EH (cell line): ENCODE measurements at regions not wholly inside any gene's neighbourhood (a gene's known extent, or its start where the extent isn't known, plus 50 kb on each side); places are given as distances from the start of the nearest gene placed in this dataset.

Experiments used
- DNase-seq: peaks from one replicate; pipeline ENCODE4 v3.0.0-alpha.2; 2015; ENCODE audit warnings: low read depth

DNA sequence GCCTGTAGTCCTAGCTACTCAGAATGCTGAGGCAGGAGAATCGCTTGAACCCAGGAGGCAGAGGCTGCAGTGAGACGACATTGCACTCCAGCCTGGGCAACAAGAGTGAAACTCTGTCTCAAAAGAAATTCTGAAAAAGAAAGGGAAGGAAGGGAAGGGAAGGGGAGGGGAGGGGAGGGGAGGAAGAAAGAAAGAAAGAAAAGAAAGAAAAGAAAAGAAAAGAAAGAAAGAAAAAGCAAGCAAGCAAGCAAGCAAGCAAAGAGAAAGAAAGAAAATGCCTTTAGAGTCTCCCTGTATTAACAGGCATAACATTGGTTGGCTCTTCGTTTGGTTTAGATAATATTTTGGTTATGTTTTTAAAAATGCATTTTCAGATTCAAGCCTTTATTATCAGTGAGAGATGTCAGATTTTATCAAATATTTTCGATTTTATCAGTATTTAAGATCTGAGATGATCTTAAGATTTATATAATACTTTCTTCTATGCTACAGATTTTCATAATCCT, 281.1 kb downstream of the NPIPA8 start:
- DNase-seq: no peak

DNA sequence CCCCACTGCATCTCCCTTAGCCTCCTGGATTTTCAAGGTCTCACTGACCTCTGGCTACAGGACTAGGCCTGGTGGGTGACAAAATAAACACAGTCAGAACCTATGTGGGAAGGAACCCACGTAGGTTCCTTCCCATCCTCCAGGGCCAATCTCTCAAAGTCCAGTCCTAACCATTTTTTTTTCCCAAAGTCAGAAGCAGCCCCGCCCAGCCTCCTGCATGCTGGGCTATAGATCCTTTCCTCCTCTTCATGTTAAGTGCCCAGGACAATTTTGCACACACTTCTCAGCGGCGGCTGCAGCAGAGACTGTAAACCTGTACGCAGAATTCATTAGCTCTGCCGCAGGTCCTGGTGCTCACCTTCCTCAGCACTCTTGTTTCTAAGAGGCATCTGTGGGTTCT, 285.8 kb downstream of the NPIPA8 start:
- no peak for DNase-seq

DNA sequence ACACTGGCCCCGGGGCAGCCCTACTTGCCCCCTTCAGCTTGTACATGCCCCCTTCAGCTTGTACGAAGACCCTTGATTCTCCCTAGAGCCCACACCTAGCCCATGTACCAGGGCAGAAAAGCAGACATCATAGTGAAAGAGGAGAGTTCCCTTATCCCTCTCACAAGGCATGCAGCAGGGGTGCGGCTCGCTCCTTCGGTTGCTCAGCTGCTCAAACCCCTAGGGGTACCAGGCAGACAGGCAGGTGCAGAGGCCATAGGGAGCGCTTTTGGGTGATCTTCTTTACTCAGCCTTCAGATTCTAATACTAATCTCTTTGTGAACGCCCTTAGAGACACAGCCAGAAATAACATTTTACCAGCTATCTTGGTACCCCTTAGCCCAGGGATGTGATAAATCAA, 286.3 kb downstream of the NPIPA8 start:
- no peak for DNase-seq

DNA sequence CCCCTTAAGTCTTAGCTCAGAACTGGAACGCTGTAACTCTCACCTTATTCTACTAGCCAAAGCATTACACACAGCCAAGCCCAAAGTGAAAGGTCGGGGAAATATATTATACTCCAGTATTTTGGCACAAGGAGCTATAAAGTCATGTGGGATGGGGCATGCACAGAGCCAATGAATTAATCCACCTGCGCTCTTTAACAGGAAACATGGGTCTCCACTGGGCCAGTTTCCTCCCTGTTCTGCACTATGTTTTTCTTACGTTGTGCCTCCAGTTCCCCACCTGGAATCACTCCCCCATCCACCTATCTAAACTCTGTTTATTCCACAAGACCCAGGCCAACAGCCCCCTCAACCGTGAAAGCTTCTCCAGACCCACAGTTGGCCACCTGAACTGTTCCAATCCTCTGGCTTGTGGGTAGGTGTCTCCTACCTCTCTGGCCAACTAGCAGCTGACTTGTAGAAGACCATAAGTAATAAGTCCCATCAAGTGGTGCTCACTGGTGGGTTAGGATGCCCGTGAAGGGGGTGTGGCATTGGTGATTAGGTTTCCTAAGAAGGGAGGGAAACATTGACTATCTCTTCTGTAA, 286.9 kb downstream of the NPIPA8 start:
- no peak for DNase-seq

DNA sequence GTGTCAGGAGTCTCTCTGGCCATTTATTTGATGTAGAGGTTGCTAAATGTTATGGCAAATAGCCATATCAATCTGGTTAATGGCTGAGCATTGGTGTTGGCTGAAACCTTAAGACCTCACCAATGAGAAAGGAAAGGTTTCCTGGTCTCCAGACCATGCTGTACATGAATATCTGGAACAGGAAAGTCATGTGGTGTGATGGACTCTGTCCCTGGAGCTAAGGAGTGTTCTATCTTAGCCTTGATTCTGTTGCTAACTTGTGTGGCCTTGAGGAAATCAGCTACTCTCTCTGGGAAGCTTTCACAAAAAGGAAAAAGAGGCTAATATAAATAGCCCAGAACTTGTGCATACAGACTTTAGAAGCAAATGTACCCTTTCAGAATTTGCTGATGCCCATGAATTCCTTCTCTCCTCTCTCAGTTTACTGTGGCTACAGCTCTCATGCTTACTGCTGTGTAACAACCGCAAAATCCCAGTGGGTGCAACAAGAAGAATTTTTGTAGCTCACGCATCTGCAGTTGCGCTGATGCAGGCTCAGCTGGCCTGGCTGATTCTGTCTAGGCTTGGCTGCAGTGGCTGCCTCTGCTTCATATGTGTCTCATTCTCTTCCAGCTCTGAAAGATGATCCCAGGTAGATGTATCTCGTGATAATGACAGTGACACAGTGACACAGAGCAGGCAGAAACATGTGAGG, 287.5 kb downstream of the NPIPA8 start:
- DNase-seq: no peak

DNA sequence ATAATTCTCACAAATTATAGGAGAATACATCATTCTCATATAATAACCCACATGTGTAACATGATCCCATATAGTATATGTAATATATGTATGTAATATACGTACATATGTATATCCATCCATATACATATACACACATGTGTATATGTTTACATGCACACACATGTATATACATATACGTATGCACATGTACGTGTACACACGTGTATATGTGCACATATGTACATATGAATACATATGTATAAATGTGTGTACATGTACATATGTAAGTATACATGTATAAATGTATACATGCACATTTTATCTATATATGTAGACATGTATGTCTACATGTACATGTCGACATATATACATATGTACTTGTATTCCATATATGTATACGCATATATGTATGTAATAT, 288.8 kb downstream of the NPIPA8 start:
- no peak for DNase-seq

DNA sequence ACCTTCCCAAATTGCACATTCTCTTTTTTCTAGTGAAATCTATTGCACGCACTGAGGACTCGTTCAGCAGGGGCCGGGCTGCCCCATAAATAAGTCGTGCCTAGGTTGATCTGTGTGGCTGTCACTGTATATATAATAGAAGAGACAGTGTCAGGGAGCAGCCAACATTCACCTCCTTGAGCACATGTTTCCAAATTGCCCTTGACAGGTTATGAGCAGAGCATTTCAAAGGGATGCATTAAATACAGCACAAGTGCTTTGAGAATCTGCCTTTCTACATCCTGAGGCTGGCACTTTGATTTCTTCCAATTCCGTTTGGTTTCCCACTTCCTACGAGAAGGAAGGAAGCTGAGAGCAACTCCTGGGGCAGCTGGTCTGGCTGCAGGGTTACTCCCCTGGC, 291.2 kb downstream of the NPIPA8 start:
- no peak for DNase-seq

DNA sequence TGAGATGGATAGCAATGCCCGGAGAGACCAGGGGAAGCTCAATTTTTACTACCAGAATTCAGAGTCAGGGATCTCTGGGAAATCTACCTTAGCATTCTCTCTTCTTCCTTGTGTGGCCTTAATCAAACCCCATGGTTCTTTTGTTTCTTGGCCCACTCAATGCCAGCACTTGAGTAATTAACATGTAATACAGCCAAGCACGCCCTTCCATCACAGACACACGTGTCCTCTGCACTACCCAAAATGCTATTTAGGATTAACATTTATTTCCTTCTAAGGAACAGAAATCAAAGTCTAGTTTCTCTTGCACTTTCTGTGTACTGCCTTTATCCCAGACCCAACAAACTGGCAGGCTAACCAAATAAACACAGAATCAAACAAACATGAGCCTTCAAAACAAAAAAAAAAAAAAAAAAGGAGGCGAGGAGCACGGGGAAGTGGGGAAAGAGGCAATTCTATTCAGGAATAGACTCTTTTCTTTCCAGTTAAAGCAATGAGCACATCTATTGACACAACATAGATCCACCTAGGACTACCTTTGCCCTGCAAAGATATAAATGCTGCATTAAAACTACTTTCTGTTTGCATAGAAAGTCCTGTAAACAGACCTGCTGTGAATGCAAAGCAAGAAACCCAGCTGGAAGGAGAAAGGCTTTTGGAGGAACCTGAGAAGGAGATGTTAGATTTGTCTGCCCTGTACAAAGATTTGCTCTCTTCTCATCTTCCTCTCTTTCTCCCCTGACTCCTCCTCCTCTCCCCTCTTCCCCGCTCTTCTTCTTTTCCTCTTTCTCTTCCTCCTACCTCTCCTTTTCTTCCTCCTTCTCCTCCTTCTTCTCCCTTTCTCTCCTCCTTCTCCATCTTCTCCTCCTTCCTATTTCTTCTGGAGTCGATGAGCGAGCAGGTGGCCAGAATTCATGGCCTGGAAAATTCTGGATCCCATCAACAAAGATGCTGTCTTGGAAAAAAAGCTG, 294.4 kb downstream of the NPIPA8 start:
- DNase-seq: no peak

DNA sequence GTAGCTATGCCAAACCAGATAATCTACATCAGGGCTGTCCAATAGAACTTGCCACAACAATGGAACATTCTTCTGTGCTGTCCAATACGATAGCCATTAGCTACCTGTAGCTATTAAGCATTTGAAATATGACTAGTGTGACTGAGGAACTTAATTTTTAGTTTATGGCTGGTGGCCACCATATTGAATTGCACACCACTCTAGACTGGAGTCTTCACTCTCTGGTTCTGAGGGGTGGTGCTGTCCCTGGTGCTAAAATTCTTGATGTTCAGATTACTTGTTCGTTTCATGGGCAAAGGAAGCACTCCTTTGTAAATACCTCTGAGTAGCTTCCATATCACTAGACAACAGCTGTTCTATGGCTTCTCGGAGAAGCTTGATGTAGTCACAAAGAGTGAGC, 296.6 kb downstream of the NPIPA8 start:
- DNase-seq: peak; percentile 6

DNA sequence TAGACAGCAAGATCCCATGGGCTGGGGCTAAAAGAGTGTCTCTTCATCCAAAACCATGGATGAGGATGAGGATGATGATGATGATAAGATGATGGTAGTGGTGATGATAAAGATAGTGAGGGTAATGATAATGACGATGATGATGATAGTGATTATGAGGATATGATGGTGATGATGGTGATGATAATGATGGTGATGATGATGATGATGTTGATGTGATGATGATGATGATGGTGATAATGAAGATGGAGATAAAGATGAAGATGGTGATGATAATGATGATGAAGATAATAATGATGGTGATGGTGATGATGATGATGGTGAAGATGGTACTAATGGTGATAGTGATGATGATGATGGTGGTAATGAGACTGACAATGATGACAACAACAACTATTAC, 299.5 kb downstream of the NPIPA8 start:
- no peak for DNase-seq

DNA sequence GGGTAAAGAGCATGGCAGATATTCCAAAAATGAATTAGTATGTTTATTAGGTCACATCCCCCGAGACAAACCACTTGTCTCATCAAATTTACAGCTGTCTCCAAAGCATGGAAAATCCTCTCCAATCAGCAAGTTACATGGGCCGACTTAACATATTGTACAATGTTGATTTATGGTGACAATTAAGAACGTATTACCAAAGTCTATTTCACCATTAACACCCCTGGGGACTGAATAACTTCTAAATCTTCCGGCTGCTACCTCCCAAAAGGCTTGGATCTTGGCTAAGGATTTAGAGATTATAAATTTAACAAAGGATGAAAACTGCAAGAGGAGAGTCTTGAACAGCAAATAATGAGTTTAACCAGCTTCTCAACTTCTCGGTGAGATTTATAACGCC, 311.9 kb downstream of the NPIPA8 start:
- DNase-seq: no peak

DNA sequence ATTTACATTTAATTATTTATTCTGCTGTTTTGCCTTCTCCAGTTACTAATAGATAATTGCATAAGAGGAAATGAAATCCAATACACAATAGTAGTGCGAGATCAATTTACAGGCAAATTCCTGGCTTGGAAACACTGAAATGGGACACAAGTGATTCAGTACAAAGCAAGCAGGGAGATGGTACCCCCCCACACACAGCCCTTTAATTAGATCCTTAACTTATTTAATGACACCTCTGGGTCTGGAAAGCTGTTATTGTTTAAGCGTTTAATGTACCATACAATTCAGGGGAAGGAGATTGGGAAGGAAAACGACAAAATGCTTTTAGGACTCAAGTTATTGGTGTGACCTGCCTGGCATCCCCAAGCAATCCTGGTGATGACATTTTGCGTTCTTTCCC, 318.2 kb downstream of the NPIPA8 start:
- no peak for DNase-seq

DNA sequence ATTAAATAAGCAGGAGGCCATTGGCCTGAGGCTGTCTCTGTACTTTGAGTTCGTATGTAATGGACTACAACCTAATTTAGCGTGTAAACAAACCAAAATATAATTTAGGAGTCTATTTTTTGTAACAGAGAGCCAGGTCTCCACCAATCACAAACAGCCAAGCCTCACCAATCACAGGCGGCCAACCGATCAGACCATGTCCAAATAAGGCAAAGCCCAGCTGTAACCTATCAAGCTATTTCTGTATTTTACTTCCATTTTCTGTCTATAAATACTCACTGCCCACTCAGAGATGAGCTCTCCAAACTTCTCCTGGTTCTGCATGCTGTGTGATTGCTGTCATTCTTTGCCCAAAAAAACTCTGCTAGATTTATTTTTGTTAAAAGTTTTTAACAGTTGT, 322.7 kb downstream of the NPIPA8 start:
- DNase-seq: peak; percentile 6

DNA sequence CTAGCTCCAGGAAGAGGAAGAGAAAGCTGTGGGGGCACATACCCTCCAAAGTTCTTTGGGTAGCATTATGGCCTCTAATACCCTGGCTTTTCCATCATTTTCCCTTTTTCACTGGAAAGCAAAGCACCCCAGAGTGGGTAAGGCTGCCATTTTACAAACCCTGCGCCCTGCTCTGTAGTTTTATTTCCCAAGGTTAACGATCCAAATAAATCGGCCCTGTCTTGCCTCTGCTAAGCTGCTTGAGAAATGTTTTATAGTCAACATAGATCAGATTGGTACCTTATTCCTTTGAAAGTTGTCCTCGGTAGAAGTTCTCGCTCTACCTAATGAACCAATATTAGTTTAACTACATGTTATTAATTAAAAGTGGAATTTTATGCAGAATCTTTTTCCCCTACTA, 328.2 kb downstream of the NPIPA8 start:
- DNase-seq: no peak

DNA sequence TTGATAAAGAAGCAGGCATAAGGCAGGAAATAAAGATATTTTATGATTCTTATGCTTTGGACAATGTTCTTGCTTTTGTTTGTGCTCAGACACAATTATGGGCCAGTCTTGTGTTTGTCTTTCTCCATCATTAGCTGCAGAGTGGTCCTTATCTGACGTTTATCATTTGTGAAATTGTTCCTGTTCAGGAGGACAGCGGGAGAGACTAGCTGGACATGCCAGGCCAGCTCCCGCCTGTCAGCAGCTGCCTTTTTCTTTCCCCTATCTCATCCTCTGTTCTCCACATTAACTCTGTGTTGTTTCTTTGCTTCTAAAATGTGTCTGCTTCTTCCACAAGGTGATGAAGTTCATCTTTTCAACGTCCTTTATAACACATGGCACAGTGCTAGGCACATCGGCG, 333.5 kb downstream of the NPIPA8 start:
- no peak for DNase-seq

DNA sequence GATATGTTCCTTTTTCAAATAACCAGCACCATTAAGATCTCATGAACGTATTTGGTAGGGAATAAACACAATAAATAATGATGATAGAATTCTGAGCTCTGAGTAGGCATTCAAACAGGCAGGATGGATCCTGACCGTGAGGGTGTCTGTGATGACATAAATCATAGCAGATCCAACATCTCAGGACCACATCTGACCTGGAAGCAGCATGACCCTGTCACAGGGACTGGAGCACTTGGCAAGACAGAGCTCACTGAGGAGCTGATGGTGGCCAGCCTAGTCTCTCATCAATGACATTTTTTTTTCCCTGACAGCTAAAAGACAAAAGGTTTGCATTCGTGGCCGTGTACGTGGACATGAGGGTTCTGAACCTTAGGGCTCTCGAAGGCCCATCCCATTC, 337.5 kb downstream of the NPIPA8 start:
- DNase-seq: no peak

DNA sequence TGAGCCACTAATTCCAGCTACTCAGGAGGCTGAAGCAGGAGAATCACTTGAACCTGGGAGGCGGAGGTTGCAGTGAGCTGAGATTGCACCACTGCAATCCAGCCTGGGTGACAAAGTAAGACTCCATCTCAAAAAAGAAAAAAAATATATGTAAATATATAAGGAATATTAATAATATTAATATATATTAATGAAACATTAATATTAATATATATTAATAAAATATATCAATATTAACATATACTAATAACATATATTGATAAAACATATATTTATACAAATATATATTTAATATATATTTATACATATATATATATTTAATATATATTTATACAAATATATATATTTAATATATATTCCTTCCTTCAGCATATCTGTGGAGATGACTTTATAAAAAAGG, 338.0 kb downstream of the NPIPA8 start:
- no peak for DNase-seq

DNA sequence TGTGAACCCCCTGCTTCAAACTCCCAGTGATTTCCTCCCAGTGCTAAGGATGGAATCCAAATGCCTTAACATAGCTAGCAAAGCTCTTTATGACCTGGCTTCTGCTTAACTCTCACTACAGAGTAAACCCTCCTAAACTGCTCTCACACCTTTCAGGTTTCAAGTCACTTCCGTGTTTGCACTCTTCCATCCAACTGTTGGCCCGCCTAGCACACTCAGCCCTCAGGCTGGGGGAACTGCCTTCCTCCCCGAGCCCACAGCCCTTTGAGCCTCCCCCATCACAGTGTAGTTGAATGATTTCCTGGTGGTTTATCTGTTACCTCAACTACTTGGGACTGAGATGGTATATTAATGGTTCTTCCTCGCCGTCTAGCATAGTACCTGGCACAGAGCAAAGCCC, 342.5 kb downstream of the NPIPA8 start:
- no peak for DNase-seq

DNA sequence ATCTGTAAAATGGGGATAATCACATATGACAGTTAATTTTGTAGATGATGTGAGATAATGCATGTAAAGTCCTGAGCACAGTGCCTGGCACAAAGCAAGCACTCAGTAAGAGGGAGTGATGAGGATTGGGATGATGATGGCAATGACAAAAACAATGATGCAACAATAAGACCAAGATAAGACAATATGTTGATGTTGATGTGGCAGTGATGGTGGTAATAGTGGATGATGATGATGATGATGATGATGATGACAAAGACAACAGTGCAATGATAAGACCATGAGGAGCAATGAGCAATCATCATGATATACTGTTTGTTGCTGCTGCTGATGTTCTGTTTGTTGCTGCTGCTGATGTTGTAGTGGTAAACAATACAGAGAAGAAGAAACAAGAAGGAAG, 344.1 kb downstream of the NPIPA8 start:
- no peak for DNase-seq

DNA sequence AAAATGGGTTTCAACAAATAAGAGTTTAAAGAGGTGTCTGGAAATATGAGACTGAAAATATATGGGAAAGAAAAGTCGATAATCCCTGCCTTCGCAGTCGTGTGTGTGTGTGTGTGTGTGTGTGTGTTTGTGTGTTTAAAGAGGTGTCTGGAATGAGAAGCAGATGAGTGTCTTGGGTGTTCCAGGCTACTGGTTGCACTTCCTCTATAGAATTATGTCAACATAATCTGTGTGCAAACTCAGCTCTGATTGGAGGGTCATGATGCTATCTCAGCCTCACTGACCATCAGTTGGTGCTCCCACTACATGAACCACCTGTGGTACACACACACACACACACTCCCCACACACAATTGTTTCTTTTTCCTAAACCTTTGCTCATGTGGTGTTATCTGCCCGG, 347.3 kb downstream of the NPIPA8 start:
- no peak for DNase-seq

DNA sequence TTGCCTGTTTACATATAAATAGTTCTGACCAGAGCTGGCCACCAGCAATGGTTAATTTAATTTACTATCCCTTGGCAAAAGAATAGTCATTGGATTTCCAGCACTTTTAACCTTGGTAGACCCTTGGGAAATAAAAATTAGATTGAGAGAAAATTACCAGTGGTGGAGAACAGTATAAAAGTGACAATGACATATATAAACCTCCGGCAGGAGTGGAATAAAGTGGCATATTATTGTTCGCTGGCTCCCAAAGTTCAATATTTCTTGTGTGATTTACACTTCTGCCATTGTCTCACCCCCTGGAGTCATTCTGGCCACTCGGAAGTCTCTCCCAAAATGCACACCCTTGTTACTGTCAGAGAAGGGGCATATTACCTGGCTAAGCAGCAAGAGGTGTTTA, 347.7 kb downstream of the NPIPA8 start:
- no peak for DNase-seq

DNA sequence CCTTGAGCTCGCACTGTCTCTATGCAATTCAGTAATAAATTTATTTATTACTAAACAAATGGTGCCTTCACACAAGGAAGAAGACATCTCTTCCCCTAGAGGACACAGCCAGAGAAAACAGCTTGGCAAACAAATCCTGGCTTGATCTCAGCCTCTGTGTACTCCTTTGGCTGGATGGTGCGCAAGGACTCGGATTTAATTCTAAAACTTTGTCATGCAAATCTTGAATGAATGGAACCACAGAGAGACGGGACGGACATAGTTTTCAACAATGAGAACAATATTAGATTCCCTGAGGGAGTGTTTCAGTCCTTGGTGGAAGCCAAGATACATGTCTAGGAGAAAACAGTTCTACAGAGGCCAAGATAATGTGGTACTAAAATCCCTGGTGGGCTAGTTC, 349.5 kb downstream of the NPIPA8 start:
- no peak for DNase-seq

DNA sequence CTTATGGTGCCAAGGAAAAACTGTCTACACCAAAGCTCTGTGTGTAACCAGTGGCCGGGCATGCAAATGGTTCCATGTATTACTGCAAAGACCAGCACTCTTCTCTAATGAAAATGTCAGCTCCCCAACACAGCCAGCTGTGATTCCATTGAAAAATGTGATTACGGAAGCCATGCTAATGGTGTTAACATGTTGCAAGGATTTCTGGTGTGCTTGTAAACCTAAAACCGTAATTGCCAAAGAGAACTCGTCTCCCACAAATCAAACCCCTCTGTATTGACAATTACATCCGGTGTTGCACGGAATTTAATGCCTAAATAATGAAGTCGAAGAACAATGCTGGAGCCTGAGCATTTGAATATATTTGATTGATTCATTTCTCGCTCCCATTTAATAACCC, 351.7 kb downstream of the NPIPA8 start:
- no peak for DNase-seq
